ENCODE measurements at regions not wholly inside any gene's neighbourhood (a gene's known extent, or its start where the extent isn't known, plus 50 kb on each side); places are given as distances from the start of the nearest gene placed in this dataset.
"Not testable (repeated sequence)": the region's sequence is repeated elsewhere in the genome, so short reads cannot be mapped to it uniquely, and the experiment has no call there.

DNA sequence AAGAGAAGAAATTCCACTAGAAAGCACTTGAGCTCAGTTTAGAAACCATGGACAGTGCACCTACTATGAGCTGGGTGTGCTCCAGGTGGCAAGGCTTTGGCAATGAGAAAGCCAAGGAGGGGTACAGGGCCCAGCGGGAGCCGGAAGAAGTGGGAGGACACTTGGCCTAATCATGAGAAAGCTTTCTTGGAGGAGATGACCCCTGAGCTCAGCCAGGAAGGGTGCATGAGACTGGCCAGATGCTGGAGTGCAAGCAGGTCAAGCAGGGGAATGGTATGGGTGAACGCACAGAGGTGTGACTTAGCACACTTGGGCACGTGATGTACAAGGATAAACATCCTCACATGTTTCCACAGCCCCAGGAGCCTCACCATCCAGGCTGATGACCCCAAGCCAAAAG is 97.2 kb upstream of the GLI2 start:
- no peak for DNase-seq

DNA sequence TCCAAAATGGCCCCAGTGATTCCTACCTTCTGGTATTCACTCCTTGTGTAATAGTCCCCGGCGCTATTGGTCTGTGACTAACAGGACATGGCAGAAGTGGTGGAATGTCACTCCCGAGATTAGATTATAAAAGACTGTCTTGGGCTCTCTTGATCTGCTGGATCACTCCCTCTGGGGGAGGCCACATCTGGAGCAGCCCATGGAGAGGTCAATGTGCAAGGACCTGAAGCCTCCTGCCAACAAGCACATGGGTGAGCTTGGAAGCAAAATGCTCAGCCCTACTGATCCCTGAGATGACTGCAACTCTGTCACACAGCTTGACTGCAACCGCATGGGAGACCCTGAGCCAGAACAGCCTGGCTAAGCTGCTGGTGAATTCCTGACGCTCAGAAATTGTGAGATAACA is 94.3 kb upstream of the GLI2 start:
- DNase-seq = no peak

DNA sequence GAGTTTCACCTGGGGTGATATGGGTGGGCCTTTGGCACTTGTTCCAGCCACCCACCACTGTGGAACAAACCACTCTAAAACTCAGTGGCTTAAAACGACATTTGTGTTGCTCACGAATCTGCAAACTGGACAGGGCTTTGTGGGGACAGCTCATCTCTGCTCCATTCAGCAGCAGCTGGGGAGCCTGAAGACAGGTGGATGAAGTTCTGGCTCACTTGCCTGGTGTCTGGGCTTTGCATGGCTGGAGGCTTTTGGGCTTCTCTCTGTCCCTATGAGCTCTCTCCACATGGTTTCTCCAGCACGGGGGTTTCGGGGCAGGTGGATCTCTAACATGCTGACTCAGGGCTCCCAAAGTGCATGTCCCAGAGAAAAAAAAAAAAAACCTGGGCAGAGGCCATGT is 93.0 kb upstream of the GLI2 start:
- no peak for DNase-seq

DNA sequence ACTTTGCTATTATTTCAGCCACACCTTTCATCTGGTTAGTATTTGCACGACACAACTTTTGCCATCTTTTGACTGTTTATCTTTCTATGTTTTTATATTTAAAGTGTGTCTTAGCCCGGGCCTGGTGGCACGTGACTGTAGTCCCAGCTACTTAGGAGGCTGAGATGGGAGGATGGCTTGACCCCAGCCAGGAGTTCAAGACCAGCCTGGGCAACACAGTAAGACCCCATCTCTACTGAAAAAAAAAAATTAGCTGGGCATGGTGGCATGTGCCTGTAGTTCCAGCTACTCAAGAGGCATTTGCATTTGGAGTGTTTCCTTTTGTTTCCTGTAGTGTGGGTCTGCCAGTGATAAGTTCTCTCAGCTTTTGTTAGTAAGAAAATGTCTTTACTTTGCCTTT is 88.7 kb upstream of the GLI2 start:
- DNase-seq = no peak

DNA sequence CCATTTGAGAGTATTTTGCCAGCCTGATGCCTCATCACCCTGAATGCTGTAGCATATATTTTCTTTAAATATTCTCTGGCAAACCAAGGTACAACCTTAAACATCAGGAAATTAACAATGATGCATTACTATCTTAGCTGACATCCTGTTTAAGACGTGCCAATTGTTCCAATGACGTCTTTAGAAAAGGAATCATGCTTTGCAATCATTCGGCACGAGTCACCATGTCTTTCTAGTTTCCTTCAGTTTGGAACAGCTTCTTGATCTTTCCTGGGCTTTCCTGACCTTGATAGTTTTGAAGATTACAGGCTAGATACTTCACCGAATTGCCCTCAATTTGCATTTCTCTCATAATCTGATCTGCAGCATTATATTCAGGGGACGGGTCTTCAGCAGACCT is 88.2 kb upstream of the GLI2 start:
- DNase-seq = no peak

DNA sequence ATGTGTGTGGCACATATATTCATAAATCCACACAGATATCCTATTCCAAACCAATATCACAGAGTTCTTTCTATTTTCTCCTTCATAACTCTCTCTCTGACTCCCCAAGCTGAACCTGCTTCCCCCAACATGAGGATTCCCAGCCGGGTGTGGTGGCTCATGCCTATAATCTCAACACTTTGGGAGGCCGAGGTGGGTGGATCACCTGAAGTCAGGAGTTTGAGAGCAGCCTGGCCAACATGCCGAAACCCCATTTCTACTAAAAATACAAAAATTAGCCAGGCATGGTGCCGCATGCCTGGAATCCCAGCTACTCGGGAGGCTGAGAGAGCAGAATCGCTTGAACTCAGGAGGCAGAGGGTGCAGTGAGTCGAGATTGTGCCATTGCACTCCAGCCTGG is 86.3 kb upstream of the GLI2 start:
- not testable (repeated sequence) for DNase-seq

DNA sequence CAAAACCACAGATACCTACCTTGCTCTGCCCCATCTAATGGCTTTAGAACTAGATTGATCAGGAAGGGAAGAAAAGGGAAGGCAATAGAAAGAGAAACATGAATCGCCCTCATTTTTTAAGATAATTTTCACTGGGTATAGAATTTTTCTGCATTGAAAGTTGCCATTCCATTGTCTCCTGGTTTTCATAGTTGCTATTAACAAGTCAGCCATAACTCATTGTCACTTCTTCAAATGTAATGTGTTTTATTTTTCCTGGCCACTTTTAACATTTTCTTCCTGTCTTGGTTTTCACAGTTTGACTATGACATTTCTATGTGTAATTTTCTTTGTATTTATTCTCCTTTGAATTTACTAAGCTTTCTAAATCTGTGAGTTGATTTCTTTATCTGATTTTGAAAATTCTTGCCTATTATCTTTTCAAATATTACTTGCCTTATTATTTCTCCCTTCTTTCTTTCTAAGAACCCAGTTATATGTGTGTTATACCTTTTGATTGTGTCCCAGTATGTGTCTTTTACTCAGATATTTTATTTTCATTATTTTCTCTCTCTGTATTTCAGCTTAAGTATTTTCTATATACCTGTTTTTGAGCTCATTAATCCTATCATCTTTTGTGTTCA is 85.5 kb upstream of the GLI2 start:
- no peak for DNase-seq

DNA sequence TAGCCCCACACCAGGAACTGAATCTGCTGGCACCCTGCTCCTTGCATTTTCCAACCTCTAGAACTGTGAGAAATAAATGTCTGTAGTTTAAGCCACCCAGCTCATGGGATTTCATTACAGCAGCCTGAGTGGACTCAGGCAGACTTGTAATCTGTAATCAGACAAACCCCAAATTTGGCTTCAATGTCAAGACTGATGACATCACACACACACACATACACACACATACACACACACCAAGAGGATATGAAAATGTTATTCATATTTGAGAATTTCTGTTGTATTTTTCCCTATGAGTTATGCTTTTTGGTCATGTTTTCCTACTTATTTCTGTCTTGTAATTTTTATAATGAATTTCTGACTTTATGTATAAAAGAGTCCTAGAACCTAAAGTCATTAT is 83.8 kb upstream of the GLI2 start:
- DNase-seq = no peak

DNA sequence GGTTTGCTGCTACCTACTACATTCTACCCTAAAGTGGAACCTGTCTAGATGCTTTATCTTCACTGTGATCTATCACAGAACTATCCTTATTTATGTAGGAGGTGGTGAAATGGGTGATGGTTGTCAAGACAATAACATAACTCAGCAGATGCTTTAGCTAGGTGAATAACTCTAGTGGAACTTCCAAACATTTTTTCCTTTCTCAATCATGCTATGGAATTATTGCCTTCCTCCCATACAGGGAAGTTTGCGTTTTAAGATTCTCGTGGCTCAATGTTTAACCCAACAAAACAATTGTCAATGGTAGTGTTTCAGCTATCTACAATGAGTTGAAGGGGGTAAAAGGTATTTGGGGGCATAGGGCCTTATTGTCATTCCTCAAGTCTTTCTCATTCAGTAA is 82.6 kb upstream of the GLI2 start:
- DNase-seq = no peak

DNA sequence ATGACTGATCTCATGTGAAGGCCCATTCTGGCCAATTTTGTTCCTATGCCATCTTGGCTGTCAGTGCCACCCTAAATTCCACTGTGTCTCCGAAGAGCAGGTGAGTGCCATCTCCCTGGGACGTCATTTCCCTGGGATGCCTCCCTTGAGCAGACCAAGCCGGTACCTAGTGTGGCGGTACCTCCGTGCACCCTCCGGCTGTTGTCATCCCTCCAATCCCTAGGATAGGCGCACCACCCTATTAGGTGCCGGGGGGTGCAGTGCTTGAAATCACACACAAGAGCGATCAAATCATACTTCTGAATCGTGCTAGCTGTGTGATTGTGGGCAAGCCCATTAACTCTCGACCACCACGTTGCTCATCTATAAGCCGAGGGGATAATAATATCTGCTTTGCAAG is 81.8 kb upstream of the GLI2 start:
- DNase-seq = no peak

DNA sequence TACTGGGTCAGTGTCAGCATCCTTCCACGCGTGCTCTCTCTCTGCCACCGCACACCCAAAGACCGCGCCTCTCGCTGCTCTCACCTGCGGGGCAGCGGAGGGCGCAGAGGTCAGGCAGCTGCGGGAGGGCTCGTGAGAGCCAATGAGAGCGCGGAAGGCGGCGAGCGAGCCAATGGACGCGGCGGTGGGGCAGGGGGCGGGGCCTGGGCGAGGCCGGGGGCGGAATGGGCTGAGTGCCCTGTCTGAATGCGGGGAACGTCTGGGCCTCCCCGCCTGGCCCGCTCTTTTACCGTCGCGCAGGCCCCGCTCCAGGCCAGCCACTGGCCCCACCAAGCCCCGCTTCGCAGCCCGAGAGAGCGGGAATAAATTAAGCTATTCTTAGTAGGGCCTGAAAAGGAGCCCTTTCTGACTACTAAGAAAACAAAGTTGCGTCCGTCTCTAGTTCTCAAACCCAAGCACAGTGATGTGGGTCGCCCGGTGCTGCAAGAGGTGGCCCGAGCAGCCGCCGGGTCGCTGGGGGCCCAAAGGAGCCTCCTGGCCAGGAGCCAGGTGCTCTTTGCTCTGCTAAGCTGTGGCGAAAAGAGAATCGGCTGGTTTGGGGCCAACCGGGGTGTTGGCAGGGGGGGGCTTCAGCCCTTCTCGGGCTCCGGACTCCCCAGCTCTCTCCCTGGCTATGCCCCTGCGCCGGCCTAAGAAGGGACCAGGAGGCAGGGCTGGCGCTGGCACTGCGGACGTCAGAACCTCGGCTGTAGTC is 81.1 kb upstream of the GLI2 start:
- DNase-seq = no peak

DNA sequence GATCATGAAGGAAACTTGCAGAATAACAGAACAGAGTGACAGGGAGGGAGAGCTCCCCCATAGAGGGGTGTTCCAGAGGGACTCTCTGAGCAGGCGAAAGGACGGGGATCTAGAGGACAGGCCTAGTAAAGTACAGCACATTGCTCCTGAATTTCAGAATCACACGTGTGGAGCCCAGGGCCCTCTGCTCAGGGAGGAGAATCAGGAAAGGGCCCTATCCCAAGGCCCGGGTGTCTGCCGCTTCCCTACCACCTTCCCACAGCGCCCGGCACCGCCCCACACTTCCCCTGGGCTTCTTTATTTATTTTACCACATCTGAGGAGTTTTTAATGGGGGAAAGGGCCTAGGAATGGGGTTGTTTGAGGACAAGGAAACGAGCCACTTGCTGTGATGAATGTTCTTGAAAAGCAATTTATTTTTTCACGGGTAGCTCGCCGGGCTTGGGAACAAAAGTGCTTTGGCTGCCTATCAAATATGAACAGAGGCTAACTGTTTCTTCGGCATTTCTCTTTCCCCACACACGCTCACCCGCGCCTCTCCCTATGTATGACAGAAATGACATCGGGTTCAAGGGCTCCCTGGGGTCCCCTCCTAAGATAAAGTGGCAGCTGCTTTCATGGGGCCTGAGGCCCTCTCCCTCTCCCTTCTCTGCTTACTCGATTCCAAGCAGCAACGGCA is 79.3 kb upstream of the GLI2 start:
- DNase-seq = no peak

DNA sequence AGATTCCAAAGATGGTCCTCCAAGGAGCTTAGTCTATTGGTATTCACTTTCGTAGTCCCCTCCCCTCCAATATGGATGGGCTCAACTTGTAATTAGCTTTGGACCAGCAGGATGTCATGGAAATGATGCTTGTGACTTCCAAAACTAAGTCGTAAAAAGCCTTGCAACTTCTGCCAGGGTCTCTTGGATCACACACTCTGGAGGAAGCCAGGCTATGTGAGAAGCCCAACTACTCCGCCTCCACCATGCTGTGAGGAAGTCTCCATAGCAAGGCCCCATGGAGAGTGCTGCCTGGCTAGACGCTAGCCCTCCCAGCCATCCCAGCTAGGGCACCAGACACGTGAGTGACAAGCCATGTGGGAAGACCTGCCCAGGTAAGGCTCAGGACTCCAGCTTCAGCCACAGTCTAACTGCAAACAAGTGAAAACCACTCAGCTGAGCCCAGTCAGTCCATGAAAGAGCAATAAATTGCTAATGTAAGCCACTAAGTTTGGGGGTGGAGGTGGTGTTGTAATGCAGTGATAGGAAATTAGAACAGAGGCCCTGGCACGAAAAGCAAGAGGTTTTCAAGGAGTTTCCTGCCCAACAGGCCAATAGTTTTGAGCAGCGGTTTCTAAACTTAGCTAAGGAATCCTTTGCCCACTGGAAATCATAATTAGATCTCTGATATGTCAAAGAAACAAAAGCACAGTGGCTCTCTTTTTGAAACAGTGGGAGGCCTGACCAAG is 77.5 kb upstream of the GLI2 start:
- no peak for DNase-seq

DNA sequence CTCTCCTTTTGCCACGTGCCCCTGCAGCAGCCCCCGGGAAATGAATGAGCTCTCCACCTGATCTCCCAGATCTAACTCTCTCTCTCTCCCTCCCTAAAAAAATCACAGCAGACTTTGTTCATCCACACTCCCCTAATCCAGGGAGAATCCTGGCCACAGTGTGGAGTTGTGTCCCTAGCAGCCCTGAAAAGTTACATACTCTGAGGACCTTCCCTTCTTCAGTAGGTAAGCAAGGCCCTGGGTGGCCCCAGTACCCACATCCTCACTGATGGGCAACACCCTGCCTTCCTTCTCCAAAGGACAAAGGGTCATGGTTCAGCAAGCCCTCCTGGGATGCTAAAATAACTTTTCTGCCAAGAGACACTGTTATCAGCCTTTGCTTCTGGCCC is 76.9 kb upstream of the GLI2 start:
- no peak for DNase-seq

DNA sequence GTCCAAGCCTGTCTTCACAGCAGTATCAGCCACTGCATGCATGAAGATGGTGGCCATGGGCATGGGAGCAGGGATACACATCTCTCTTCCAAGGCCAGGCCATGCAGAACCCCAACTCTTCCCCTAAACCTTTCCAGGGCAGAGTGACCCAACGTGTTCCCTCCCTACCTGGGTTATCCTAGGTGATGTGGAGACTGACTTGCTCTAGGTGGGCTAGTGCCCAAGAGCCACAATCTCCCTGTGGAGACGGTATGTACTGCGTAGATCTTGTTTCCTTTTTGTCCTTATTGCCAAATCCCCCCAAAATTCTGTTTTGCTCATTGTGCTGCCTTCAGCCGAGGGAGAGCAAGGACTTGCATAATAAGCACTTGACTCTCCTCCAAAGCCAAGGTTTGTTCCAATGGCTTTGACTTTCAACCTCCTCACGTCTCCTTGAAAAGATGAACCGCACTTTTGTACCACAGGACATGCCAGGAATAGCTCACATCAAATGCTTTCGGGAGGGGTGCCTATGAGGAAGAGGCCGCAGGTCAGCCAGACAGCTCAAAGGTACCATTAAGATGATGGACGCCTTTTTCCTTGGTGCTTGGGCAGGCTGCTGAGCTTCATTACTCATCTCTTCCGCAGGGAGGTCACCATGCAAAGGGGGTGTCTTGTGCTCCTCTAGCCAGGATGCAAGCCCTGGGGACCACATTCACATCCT is 76.2 kb upstream of the GLI2 start:
- no peak for DNase-seq

DNA sequence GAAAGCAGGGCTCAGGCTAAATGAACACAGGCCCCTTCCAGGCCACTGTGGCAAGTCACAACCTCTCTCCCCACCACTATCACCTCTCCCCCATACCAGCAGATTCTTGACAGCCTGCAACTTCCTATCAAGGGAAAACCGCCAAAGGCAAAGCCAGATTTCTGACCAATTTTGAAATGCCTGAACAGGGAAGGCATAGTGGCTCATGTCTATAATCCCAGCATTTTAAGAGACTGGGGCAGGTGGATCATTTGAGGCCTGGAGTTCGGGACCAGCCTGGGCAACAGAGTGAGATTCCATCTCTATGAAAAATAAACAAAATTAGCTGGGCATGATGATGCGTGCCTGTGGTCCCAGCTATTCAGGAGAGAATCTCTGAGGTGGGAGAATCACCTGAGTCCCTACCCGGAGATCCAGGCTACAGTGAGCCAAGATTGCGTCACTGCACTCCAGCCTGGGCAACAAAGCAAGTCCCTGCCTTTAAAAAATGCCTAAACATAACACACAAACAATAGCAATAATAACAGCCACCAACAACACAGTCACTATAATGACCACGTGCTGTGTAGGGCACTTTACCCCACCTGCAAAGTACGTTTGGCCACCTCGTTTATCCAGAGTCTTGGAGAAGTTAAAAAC is 75.5 kb upstream of the GLI2 start:
- DNase-seq = no peak

DNA sequence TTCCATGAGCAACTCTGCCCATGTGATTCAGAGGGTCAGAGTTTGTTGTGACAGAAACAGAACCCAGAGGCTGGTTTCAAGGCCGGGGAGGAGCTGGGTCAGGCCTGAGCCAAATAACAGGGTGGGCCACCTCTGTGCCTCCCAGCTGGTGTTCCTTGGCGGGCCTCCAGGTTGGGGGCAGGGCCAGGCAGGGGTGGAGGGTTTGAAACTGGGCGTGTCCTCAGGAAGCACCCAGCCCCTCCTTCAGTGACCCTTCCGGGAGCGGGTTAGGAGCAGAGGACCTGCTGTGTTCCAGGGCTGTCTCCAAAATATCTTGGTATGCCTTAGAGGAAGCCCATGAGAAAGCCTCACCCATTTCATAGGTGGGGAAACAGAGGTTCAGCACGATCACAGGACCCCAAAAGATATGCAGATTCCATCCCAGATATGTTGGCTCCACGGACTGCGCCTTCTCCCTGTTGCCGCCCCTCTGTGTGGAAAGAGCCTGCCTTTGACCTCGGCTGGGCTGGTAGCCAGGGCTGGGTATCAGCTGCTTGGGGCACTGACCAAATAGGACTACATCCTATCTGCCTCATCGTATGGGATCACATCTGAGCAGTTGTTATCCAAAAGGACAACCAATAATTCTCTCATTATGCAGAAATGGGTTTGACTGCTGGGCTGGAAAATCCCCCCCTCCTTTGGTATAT is 74.8 kb upstream of the GLI2 start:
- DNase-seq = no peak

DNA sequence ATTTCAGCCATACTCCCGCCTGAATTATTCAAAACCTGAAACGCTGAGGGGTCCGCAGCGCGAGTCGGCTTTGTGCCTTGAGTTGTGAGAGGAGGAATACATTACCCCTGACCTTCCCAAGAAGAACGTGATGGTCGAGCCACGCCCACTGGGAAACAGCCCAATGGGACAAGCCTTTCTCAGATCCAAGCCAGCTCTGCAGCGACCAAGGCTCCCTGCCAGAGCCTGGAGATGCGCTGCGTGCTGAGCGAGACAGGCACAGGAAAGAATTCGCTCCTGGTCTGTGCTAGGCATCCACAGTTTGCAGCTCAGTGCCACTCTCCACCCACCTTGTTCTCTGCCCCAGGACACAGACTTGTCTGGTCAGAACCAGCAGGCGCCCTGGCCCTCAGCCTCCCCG is 74.1 kb upstream of the GLI2 start:
- no peak for DNase-seq

DNA sequence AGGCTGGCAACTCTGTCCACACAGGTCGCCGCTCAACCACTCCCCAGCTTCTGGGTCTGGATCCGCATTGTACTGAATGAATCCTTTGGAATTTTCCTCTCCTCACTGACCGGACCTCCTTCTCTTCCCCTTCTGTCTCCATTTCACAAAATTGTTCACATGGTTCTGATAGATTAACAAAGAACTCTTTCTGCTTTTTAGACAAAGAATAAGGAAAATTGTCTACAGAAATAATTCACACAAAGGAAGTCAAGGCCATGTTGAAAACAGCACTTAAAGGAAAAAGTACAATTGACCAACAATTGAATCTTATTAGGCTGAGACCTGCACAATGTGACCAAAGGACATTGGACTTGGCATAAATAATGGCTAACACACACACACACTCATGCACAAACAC is 73.6 kb upstream of the GLI2 start:
- no peak for DNase-seq

DNA sequence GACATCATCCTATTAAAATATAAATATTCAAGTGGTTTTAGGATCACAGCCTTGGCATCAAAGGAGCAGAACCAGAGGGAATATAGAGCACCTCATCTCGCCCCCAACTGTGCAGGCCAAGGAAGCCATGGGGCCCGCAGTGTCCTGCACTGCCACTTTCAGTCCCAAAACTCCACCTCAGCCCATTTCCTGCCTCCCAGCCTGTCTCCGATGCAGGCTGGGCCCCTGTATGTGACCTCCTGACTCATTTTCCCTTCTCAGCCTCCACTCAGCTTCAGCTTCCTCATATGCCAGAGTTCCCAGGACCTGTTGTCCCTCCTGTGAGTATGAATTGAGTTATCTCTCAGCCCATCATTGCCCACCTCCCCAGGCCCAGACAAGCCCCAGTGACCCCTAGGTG is 72.9 kb upstream of the GLI2 start:
- DNase-seq = no peak

DNA sequence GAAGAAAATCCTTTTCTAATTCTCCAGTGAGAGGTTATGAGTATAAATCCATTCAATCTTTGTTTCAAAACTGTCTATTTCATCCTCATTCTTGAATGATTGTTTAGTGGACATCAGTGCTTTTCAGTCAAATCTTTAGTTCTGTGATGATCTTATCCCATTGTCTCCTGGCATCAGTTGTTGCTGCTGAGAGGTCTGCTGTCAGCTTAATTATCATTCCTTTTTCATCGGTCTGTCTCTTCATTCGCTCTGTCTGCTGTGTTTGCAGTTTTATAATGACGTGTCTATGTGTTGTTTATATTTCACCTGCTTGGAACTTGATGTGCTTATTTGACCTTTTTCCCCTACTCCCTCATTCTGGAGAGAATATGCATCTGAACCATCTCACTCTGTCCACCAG is 69.2 kb upstream of the GLI2 start:
- no peak for DNase-seq

DNA sequence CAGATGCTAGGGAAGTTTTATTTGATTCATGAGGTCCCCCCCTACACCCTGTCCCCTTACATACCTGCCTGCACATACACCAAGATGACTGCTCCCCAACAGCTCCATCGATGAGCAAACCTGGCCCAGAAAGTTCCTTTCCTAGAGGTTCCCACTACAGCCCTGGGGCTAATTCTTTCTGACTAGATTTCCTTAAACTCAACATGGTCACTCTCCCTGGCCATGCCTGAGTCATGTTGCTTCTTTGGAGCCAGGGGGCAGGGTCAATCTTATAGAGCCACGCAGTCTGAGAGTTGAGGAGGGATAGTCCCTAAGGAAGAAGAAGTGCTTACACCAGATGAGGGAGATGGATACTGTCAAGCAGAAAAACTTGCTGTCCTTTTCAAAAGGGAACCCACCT is 67.7 kb upstream of the GLI2 start:
- no peak for DNase-seq

Data from stimulated activated naive CD4-positive, alpha-beta T cell treated with Interleukin-2 at 50 U/mL for 16 hours (primary cell).